Kidney tubule cell (primary cell): ENCODE measurements at regions not wholly inside any gene's neighbourhood (a gene's known extent, or its start where the extent isn't known, plus 50 kb on each side); places are given as distances from the start of the nearest gene placed in this dataset.

Experiments used
- DNase-seq: peaks from one replicate; pipeline ENCODE4 v3.0.0-alpha.2; 2018; ENCODE audit warnings: low spot score

DNA sequence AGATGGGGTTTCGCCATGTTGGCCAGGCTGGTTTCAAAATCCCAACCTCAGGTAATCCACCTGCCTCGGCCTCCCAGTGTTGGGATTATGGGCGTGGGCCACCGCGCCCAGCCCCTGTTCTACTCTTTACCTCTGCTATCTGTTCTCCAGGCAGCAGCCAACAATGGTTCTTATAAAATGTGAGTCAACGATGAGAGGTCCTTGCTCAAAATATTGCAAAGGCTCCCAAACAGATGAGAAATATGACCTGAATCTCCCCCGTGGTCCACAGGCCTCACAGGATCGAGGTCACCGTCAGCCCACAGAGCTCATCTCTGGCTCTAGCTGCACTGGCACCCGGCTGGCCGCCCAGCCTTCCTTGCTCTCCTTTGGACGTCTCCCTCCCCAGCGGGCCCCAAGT, 62.0 kb upstream of the EGFR start:
- DNase-seq: no peak

DNA sequence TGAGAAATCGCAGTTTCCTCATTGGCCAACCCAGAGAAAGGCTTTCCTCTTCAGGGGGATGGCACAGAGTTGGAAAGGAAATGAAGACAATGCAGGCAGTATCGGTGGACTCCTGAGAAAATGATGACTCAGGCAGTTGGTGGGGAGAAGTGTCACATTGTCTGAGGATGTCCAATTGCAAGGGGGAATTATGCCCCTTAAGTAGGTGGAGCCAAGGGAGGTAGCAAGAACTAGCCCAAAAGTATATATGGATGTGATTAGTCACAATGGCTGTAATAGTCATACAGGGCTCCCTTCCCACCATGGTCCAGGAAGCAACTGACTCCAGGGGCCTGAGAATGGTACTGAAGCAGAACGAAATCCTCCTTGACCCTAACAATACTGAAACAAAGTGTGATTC, 58.3 kb upstream of the EGFR start:
- peak; percentile 99 for DNase-seq

- no peak for DNase-seq
These were observed 57.4 kb upstream of the EGFR start for GRCh38 chr7:54961391-54961790.

GRCh38 chr7:54963155-54963554, 55.7 kb upstream of the EGFR start:
- DNase-seq: no peak

DNA sequence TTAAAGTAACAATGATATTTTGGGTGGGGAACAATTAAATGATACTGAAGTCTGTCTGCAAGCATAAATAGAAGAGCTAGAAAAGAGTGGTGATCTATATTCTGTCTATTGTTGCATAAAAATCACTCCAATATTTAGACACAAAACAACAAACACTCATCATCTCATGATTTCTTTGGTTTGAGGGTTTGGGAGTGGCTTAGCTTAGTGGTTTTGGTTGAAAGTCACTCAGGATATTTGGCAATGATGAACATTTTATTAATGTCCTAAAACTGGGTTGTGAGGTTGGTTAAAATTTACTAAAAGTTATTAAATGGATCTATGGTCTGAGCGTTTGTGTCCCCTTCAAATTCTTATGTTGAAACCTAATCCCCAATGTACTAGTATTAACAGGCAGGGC, 54.7 kb upstream of the EGFR start:
- DNase-seq: no peak

GRCh38 chr7:54967377-54967776, 51.4 kb upstream of the EGFR start:
- DNase-seq: peak; percentile 100

- no peak for DNase-seq
These were observed 50.8 kb upstream of the EGFR start for GRCh38 chr7:54968018-54968417.
